Transverse colon (tissue), 3 donors: ENCODE measurements at regions not wholly inside any gene's neighbourhood (a gene's known extent, or its start where the extent isn't known, plus 50 kb on each side); places are given as distances from the start of the nearest gene placed in this dataset.

Experiments
- POLR2A ChIP-seq: fragments of 450-650 bp; IDR thresholded peaks from one replicate; pipeline ENCODE4 v1.6.1; 2016; ENCODE audit warnings: antibody characterized with exemption, mild to moderate bottlenecking, moderate library complexity
- TF ChIP-seq, protein P1 (sequence below), 5 experiments: fragments of 200-600 bp in 3 of 5; fragments of 450-650 bp in 2 of 5; sonication (generic) in 3 of 5; IDR thresholded peaks; 1 replicate in 2 of 5; 2 replicates in 3 of 5; pipeline ENCODE4 v1.5.1; 2016 to 2017; ENCODE audit warnings: antibody characterized with exemption in 5 of 5, inconsistent platforms in 3 of 5, mild to moderate bottlenecking in 2 of 5, moderate library complexity in 1 of 5

DNA sequence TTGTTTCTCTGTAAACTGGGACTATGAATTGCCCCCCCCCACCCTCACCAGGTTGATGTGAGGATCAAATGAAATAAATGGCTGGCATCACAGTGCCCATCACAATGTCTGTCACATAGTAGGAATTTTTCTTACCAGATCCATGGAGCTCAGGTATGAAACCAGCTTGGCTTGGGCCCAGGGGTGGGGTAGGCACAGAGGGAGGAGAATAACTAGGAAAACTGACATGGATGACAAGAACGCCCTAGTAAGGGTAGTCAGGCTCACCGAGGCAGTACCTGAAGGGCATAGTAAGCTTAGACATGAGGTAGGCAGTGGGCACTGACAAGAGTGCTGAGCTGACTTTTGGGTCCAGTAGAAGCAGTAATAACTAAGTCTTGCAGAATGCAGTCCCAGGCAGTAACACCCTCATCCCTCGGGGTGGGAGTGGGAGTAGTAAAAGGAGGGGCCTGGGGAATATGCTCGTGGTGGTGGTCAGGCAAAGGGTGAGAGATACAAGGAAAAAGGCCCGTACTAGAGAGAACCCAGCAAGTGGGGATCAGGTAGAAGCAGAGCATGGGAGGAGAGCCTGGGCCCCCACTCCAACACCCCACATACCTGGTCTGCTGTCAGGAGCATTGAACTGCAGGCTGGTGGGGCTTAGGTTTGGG is 155.9 kb upstream of the PJA1 start:
- TF ChIP-seq, protein P1, sequence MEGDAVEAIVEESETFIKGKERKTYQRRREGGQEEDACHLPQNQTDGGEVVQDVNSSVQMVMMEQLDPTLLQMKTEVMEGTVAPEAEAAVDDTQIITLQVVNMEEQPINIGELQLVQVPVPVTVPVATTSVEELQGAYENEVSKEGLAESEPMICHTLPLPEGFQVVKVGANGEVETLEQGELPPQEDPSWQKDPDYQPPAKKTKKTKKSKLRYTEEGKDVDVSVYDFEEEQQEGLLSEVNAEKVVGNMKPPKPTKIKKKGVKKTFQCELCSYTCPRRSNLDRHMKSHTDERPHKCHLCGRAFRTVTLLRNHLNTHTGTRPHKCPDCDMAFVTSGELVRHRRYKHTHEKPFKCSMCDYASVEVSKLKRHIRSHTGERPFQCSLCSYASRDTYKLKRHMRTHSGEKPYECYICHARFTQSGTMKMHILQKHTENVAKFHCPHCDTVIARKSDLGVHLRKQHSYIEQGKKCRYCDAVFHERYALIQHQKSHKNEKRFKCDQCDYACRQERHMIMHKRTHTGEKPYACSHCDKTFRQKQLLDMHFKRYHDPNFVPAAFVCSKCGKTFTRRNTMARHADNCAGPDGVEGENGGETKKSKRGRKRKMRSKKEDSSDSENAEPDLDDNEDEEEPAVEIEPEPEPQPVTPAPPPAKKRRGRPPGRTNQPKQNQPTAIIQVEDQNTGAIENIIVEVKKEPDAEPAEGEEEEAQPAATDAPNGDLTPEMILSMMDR (IDR thresholded peaks at IDR 0.05) = no peak
- no peak for TF ChIP-seq POLR2A
